Muscle layer of duodenum (tissue), 2 donors: ENCODE measurements at regions not wholly inside any gene's neighbourhood (a gene's known extent, or its start where the extent isn't known, plus 50 kb on each side); places are given as distances from the start of the nearest gene placed in this dataset.
"Not testable (repeated sequence)": the region's sequence is repeated elsewhere in the genome, so short reads cannot be mapped to it uniquely, and the experiment has no call there.

Experiments used
- H3K27ac ChIP-seq: one replicate; pipeline ENCODE4 v1.7.0; 2013; ENCODE audit warnings: mild to moderate bottlenecking, low read length
- H3K27me3 ChIP-seq: one replicate; pipeline ENCODE4 v1.7.0; 2013; ENCODE audit warnings: low read depth, mild to moderate bottlenecking, control low read depth, low read length
- H3K36me3 ChIP-seq, 2 donors: one replicate each; pipeline ENCODE4 v1.7.0; 2013; ENCODE audit warnings: low read length in 2 of 2, control low read depth in 1 of 2, mild to moderate bottlenecking in 1 of 2; ENCODE audit not compliant: insufficient read depth in 2 of 2, control insufficient read depth in 1 of 2
- H3K4me1 ChIP-seq, 2 donors: one replicate each; pipeline ENCODE4 v1.7.0; 2013; ENCODE audit warnings: low read length in 2 of 2, mild to moderate bottlenecking in 2 of 2, control low read depth in 1 of 2, moderate library complexity in 1 of 2; ENCODE audit not compliant: insufficient read depth in 2 of 2, control insufficient read depth in 1 of 2
- H3K4me3 ChIP-seq, 2 donors: one replicate each; pipeline ENCODE4 v1.7.0; 2013; ENCODE audit warnings: low read length in 2 of 2, low read depth in 1 of 2, mild to moderate bottlenecking in 1 of 2
- H3K9me3 ChIP-seq, 2 donors: one replicate each; pipeline ENCODE4 v1.7.0; 2013; ENCODE audit warnings: low read length in 2 of 2, control low read depth in 1 of 2, mild to moderate bottlenecking in 1 of 2; ENCODE audit not compliant: control insufficient read depth in 1 of 2
- donor health status: healthy.

GRCh38 chr6:9711365-9711764 is 703.5 kb downstream of the TFAP2A start:
- H3K4me1 ChIP-seq = no peaks in the 10 kb centered on the region
- no peak overlapping the region for H3K4me3 ChIP-seq
- no peaks in the 10 kb centered on the region for H3K27me3 ChIP-seq
- no peak overlapping the region for H3K27ac ChIP-seq
- H3K36me3 ChIP-seq = no peaks in the 10 kb centered on the region
- H3K9me3 ChIP-seq = peaks cover 0 to 3% of the 10 kb centered on the region in 2 donors

GRCh38 chr6:9710574-9710973 is 704.3 kb downstream of the TFAP2A start:
- H3K36me3 ChIP-seq = no peaks in the 10 kb centered on the region
- H3K9me3 ChIP-seq = peaks cover 0 to 3% of the 10 kb centered on the region in 2 donors
- no peak overlapping the region for H3K4me3 ChIP-seq
- no peaks in the 10 kb centered on the region for H3K4me1 ChIP-seq
- H3K27me3 ChIP-seq = no peaks in the 10 kb centered on the region
- H3K27ac ChIP-seq = no peak overlapping the region

- Histone ChIP-seq H3K36me3 (no peaks in the 10 kb centered on the region), H3K27me3 (no peaks in the 10 kb centered on the region), H3K27ac (no peak overlapping the region), H3K9me3 (no peaks in the 10 kb centered on the region), H3K4me1 (no peaks in the 10 kb centered on the region), H3K4me3 (no peak overlapping the region)
These were observed 706.3 kb downstream of the TFAP2A start for GRCh38 chr6:9708600-9708999.

- H3K36me3 ChIP-seq = no peaks in the 10 kb centered on the region
- no peak overlapping the region for H3K27ac ChIP-seq
- no peaks in the 10 kb centered on the region for H3K4me1 ChIP-seq
- H3K9me3 ChIP-seq = no peaks in the 10 kb centered on the region
- H3K4me3 ChIP-seq = no peak overlapping the region
- no peaks in the 10 kb centered on the region for H3K27me3 ChIP-seq
These were observed 709.9 kb downstream of the TFAP2A start for GRCh38 chr6:9704989-9705388.

DNA sequence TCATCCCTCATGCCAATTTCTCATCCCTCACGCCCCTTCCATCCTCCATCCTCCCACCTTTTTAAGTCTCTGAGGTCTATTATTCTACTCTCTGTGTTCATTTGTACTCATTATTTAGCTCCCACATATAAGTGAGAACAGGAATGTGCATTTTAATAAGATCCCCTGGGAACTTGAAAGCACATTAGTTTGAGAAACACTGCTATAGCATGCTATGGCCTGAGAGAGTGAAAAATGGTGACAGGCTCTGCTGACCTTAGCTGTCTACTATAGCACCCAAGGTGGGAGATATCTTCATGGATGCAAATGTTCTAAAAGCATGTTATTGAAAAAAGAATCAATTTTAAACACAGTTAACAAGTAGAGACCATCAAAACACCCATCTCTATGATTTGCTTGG is 712.0 kb downstream of the TFAP2A start:
- Histone ChIP-seq H3K4me1 (no peaks in the 10 kb centered on the region), H3K36me3 (no peaks in the 10 kb centered on the region), H3K27ac (no peak overlapping the region), H3K9me3 (peaks cover 0 to 3% of the 10 kb centered on the region in 2 donors), H3K4me3 (no peak overlapping the region), H3K27me3 (no peaks in the 10 kb centered on the region)

- no peaks in the 10 kb centered on the region for H3K4me1 ChIP-seq
- H3K36me3 ChIP-seq = no peaks in the 10 kb centered on the region
- H3K27me3 ChIP-seq = no peaks in the 10 kb centered on the region
- H3K27ac ChIP-seq = no peak overlapping the region
- no peak overlapping the region for H3K4me3 ChIP-seq
- peaks cover 0 to 6% of the 10 kb centered on the region in 2 donors for H3K9me3 ChIP-seq
These were observed 715.0 kb downstream of the TFAP2A start for GRCh38 chr6:9699888-9700287.

- Histone ChIP-seq H3K4me3 (no peak overlapping the region), H3K36me3 (no peaks in the 10 kb centered on the region), H3K9me3 (peaks cover 0 to 6% of the 10 kb centered on the region in 2 donors), H3K4me1 (no peaks in the 10 kb centered on the region), H3K27me3 (no peaks in the 10 kb centered on the region), H3K27ac (no peak overlapping the region)
These were observed 717.5 kb downstream of the TFAP2A start for GRCh38 chr6:9697263-9697931.

DNA sequence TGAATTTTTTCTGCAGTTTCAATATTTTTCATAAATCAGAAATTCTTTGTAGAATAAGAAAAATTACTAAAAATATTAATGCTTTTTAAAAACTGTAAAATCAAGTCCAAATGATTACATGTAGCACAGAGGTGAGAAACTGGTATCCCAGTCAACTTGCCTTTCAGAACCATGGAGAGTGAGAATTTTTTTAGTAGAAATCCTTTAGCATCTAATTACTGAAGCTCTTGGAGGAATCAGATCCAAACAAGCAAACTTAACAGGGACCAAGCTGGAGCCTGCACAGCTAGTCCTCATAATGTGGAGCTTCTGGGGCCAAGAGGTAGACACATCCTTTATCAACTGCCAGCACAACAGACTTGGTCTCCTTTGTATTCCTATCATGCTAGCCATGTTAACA is 724.5 kb downstream of the TFAP2A start:
- H3K4me1 ChIP-seq = no peaks in the 10 kb centered on the region
- no peaks in the 10 kb centered on the region for H3K27me3 ChIP-seq
- peaks cover 0 to 3% of the 10 kb centered on the region in 2 donors for H3K9me3 ChIP-seq
- H3K36me3 ChIP-seq = no peaks in the 10 kb centered on the region
- H3K4me3 ChIP-seq = no peak overlapping the region
- no peak overlapping the region for H3K27ac ChIP-seq

GRCh38 chr6:9680727-9681126 is 734.1 kb downstream of the TFAP2A start:
- not testable (repeated sequence) for H3K27me3 ChIP-seq, H3K4me3 ChIP-seq, H3K27ac ChIP-seq, H3K9me3 ChIP-seq, H3K36me3 ChIP-seq, H3K4me1 ChIP-seq

- no peak overlapping the region for H3K4me3 ChIP-seq
- no peaks in the 10 kb centered on the region for H3K9me3 ChIP-seq
- H3K4me1 ChIP-seq = no peaks in the 10 kb centered on the region
- no peaks in the 10 kb centered on the region for H3K36me3 ChIP-seq
- H3K27ac ChIP-seq = no peak overlapping the region
- no peaks in the 10 kb centered on the region for H3K27me3 ChIP-seq
These were observed 739.8 kb downstream of the TFAP2A start for GRCh38 chr6:9675122-9675521.

GRCh38 chr6:9659848-9660247 is 755.0 kb downstream of the TFAP2A start:
- H3K27me3 ChIP-seq = no peaks in the 10 kb centered on the region
- no peaks in the 10 kb centered on the region for H3K9me3 ChIP-seq
- no peak overlapping the region for H3K4me3 ChIP-seq
- H3K27ac ChIP-seq = no peak overlapping the region
- no peaks in the 10 kb centered on the region for H3K4me1 ChIP-seq
- no peaks in the 10 kb centered on the region for H3K36me3 ChIP-seq

DNA sequence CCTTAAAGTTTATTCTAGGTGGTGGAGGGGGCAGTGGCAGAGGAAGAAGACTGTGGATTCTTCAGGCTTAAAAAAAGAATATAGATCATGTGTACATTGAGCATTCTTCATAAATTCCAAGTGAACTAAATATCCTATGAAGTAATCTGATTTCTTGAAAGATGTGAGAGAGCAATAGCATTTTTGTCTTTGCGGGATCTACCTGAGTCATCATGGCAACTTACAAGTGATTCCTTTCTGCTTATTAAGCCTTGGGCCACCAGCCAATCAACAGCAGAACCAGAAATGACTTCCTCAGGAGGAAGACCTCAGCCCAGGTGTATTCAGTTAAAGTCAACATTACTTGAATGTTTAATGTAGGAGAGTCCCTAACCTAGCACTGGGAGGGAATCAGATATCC is 756.9 kb downstream of the TFAP2A start:
- no peaks in the 10 kb centered on the region for H3K4me1 ChIP-seq
- no peak overlapping the region for H3K4me3 ChIP-seq
- H3K27me3 ChIP-seq = no peaks in the 10 kb centered on the region
- H3K9me3 ChIP-seq = no peaks in the 10 kb centered on the region
- H3K27ac ChIP-seq = no peak overlapping the region
- H3K36me3 ChIP-seq = no peaks in the 10 kb centered on the region
